Iris pigment epithelial cell (primary cell): ENCODE measurements at regions not wholly inside any gene's neighbourhood (a gene's known extent, or its start where the extent isn't known, plus 50 kb on each side); places are given as distances from the start of the nearest gene placed in this dataset.

Source experiments
- DNase-seq: peaks from one replicate; pipeline ENCODE4 v3.0.0-alpha.2; 2011; ENCODE audit warnings: low read depth

DNA sequence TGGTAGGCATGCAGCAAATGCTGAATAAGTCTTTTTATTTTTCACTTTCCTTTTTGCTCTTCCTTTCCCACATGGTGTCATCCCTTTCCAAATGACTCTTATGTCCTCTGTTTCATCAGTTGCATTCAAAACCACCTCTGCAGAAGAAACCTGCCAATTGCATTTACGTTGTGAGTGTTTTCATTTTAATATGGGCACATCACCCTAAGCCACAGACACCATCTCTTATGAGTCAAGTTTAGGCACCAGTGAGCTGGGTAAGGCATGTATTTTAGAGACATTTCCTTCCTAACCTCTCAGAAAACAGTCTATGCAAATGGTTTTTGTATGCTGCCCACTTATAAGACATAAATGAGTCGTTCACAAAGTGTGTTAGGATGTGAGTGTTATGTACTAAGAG is 223.3 kb upstream of the ADAMTS9 start:
- DNase-seq, result no peak

DNA sequence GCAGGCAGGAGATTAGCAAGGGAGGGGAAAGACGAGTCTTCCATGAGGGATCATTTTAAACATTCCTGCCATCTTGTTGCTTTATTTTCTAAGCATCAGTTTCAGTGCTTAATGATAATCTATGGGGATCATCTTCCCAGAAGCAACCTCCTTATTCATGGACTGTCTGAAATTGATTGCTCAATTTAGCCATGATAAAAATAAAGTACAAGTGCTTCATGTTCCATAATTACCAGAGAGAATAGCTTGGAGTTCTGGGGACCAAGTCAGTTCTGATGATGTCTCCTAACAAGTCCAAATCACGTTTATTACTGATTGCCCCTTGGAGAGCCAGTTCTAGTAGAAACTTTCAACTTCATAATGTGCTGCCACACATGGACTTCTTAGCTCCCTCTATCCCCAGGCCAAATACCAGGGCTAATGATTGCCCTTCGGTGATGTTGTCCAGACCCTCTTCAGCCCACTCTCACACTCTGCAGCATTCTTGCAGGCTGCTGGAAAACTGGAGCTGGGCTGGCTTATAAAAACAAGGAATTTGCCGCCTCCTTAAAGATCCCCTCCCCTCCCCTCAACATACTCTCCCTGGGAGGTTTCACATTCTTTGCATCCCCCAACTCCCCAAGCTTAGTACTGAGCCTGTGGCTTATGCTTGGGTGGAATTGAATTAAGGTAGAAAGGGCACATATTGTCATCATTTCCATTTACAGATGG is 222.1 kb upstream of the ADAMTS9 start:
- DNase-seq, result no peak

DNA sequence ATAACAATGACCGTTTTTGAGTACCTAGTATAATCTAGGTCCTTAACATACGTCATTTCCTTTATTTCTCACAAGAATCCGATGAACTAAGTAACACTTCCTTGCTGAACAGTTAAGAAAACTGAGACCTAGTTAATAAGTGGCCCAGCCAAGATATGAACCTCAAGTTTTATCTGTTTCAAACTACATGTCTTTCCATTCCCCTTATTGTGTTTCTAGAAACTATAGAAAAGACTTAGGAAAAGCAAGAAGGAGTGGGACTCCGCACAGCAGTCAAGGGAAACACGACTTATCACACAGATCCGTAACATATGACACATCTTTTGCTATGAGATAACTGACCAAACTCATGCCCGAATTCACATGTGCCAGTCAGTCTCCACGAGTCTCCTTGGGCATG is 221.2 kb upstream of the ADAMTS9 start:
- DNase-seq, result no peak

DNA sequence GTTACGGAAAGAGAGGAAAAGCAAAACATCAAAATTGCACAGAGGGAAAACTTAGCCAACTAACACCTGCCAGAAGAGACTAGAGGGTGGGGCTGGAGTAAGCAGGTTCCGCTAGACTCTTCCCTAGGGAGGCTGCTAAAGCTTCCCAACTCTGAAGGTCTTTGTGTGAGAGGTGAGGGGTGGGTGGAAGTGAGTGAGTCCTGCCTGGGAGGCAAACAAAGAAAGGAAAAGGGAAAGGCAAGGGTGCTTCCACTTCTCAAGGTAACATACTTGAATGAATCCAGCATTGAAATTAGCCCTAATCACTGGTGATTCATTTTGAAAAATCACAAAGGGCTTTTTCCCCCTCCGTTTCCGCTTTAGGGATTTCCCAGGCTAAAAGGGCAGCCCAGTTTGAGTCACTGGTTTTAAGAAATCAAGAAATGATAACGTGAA is 220.5 kb upstream of the ADAMTS9 start:
- DNase-seq, result peak; percentile 48

DNA sequence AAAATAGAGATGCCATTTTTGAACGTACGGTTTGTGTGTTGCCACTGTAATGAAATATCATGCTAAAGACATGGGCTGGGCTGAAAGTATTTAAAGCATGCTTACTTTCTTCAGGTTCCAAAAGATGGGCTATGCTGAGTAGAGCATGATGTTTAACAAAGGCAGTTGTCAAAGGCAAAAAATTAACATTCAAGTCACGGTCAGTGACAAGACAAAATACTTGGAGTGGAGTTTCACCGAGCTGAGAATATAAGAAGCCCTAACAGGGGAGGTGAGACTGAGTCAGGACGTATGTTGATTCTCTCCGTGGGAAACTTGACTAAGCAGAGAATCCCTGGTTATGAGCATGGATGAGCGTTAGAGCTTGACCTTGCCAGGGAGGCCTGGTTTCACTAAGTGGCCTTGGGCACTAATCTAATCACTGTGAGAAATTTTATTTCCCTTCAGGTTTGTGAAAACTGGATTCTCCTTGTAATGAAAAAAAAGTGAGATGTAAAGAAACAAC is 218.2 kb upstream of the ADAMTS9 start:
- no peak for DNase-seq

DNA sequence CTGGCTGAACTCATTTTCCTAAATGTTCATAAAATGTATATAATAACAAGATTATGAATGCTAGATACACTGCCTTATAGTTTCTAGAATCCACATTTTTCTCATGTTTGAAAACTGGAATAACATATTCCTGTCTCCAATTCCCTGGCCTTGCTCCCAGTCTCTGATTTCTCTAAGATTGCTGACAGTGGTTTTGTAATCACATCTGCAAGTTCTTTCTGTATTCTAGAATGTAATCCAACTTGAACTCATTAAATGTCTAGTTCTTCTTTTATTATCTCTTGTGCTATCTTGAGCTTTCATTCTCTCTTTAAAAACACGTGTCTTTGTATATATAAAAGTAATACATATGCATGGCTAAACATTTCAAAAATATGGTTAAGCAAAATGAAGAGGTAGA is 215.2 kb upstream of the ADAMTS9 start:
- DNase-seq, result peak; percentile 34

DNA sequence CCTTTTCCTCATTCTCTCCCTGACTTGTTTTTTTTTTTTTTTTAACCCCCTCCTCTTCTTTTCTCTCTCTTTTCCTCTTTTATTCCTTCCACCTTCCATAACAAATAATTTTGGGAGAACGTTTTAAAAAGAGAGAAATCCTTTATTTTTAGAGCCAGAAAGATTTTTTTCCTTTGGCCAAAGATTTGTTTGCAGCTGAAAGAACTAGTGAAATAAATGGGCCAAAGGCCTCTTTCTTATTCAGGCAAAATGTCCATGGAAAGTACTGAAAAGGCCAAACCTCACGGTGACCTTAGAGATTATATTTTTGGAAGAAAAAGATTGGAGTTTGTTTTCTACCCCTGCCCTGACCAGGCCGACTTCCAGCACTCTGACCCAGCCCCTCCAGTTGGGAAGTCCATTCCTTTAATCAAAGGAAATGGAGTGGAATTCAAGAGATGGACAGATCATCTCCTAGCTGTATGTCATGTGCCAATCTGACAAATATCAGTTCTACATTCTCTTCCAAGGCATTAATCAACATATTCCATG is 214.3 kb upstream of the ADAMTS9 start:
- no peak for DNase-seq

DNA sequence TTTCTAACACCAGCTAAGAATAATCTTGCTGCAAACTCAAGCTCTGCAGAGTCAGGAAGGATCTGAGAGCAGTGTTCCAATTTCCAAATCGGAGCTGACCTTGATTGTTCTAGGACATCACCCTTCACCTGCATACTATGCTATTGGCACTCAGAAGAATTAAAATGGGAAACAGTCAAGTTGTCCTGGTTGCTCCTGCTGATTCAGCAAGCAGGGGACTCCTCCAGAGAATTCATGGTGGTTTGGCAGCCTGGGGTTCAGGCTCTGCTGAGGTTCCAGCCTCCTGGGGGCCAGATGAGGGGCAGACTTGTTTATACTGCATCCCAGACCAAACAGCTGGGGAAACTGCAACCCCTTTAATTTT is 213.7 kb upstream of the ADAMTS9 start:
- no peak for DNase-seq

DNA sequence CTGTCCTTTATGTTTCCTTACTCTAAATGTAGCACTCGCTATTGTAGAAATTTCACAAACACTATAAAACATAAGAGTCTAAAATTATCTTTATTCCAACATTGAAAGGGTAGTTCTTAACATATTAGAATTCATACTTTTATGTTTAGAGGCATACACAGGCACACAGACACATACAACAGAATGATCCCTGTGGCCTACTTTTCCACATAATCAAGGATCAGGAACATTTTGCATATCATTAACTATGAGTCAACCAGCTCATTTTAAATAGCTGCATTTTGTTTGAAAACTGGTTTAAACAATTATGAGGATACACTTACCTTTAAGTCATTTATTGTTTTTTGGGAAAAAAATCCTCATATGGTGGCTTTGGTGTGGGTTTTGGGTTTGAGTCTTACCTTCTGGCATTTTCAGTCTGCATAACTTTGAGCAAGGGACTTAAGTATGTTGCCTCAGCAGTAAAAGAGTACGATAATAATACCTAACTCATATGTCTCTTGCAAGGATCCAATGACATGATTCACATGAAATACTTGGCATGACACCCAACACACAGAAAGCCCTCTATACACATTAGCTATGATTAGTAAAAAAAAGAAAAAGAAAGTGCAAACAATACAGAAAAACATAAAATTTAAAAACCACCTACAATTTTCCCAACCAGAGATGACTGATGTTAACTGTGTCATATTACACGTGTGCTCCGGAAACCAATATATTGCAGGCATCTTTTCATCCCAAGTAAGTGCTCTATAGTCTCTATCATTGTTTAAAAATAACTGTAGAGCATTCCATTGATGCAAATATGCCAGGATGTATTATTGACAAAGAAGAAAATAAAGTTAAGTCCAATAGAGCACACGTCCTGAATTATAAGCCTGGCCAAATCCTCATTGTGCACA is 213.1 kb upstream of the ADAMTS9 start:
- DNase-seq, result peak; percentile 49

DNA sequence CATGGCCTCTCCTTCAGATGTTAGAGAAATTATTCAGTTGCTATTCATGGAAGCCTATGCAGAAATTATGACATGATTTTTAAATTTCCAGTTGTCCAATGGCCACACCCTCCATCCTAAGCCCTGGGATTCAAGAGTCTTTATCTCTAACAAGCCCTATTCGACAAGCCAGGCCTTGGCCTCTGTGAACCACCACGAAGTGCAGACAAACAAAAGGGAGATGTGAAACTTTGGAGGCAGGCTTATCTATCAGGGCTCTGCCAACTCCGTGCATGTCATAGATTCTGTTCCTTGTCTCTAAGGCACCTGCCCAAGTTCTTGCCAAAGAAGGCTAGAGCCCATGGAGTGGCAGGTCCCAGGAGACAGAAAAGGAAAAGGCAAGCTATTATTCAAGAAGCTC is 212.4 kb upstream of the ADAMTS9 start:
- DNase-seq, result no peak

DNA sequence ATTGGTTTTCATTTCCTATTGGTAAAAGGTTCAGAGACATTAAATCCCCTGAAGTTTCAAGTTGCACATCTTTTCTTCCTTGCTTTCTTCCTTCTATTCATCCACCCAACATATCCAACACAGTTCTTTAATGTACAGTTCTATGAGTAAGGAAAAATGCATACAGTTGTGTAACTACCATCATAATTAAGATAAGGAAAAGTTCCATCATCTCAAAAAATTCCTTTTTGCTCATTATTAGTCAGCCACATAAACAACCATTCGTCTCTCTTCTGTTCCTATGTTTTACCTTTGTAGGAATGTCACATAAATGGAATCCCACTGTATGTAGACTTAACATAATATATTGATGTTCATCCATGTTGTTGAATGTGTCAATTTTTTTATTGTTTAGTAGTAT is 211.1 kb upstream of the ADAMTS9 start:
- DNase-seq, result no peak

DNA sequence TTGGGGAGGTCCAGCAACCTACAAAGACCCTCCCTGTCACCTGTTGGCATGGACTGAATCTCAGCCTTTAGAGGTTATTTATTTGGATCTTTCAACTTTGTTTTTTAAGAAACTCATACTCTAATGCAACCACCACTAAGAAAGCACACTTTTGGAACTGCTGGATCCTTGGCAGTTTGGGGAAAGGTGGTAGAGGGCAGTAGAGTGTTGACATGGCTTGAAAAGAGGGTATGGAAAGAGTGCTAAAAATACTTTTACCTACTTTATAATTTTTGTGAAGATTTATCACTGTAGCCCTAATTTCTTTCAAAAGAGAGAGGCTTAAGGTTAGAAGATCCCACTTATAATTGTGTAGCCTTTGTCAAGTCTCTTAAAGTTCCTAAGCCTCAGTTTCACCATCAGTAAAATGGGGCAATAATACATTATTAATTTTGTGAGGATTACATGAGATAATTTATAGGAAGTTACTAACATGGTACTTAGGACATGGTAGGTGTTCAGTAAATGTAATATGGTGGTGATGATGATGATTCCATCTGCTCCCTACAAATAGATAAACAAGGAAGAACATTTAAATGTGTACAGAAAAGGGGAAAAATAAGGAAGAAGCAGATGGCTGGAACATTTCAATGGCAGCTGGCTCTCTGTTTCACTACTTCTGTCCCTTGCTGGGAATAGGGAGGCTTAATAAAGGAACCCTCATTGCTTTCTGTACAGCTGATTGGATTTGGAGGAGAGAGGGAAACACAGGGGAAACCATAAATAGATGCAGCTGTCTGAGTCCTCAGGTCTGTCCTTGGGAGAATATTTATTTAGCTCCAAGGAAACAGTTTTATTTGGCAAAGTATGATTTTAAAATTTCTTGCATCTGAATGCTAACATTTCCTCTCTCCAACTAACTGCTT is 208.4 kb upstream of the ADAMTS9 start:
- DNase-seq, result no peak

DNA sequence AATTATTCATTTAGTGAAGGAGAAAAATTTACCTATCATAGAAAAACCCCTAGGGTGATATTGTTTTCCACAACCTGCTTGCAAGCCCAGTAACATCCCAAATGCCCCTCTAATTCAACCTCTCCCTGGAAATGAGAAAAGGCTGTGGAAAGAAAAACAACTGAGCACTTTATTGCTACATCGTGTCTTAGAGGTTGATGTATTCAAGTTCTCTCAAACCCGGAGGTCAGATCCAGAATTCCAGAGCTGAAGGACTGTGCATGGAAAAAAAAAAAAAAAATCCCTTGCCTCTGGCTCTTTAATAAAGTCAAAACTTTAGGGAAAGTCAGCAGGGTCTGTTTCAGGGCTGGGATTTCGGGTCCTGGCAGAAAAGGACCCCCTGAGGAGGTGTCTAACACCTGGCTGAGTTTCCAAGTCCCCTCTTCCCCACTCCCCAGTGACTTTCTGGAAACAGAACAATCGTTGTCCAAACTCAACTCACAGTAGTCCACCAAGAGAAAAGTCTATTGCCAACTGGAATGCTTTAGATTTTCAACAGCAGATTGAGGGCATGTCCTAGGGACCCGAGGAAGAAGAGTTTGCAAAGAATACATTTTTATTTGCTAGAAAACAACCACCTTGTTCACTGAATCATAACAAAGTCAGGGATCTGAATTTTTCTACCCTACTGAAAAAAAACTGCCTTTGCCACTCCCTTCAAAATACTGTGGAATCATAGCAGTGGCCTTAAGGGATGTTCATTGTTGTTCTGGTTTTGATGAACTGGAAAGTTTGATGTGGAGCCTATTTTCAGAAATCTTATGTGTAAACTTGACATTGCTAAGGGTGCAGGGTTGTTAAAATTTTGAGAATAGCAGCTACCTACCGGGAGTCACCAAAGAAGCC is 207.5 kb upstream of the ADAMTS9 start:
- no peak for DNase-seq

DNA sequence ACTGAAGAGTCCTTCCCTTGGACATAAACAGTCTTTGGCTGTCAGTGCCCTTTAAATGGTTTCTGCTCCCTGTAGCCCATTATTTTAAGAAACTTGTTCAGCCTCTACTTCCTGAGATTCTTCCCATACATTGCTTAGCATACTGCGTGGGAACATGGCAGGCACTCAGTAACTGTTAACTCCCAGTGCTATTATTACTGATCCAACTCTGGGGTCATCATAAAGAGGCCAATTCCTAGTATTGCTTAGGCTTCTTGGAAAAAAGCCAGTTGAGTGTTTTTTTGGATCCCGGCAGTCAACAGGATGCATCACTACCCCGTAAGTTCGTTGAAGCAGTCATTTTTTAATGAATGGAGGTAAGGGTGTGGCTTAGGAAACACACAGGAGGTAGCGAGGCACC is 206.2 kb upstream of the ADAMTS9 start:
- DNase-seq, result no peak

DNA sequence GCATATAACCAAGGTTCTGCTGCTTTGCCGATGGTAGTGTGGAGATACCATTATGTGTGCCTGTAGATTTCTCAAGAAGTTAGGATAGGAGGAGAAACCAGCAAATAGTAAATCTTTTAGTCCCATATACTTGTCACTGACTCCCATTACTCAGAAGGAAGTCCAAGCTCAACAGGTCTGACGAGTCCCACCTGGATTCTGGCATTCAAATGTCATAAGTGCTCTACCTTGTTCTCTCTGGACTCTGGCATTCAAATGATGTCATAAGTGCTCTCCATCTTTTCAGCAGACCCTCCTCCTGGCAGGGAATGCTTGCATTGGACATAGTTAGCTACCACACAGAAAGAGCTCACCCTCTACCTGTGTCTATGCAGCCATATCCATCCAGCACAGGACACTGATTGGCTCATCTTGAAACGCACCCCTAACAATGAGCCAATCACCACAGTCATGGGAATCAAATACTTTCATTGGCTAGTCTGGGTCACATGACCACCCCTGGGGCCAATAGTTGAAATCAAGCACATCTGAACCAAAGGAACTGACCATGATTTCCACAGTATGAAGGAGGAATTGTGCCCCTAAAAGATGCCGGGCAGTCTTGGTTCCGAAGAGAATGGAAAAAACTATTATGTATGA is 205.0 kb upstream of the ADAMTS9 start:
- DNase-seq, result no peak

DNA sequence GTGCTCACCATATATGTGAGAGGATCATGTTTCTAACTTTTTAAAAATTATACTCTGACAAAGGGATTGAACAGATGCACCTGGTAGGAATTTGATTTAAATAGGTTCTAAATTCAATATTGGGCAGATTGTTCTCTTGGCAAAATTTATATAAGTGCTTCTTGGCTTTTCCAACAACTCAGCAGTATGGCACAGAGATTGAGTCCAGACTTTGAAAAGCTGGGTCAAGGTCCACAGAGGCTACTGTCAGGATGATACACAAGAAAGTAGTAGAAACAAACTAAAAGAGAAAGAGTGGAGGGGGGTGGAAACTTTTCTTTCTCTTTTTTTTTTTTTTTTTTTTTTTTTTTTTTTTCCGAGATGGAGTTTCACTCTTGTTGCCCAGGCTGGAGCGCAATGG is 203.2 kb upstream of the ADAMTS9 start:
- DNase-seq, result no peak

DNA sequence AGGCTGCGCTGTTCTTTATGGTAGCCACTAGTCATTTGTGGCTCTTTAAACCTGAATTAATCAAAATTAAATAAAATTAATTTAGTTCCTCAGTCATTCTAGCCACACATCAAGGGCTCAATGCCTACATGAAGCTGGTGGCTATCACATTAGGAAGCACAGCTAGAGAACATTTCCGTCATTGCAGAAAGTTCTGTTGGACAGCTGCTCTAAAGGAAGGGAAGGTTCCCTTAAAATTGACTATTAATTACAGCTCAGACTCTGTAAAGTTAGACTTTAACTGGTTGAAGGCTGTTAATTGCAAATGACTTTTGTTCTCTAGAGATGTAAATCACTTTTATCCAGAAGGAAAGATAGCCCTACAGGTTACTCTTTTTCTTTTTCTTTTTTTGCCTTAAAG is 202.7 kb upstream of the ADAMTS9 start:
- no peak for DNase-seq

DNA sequence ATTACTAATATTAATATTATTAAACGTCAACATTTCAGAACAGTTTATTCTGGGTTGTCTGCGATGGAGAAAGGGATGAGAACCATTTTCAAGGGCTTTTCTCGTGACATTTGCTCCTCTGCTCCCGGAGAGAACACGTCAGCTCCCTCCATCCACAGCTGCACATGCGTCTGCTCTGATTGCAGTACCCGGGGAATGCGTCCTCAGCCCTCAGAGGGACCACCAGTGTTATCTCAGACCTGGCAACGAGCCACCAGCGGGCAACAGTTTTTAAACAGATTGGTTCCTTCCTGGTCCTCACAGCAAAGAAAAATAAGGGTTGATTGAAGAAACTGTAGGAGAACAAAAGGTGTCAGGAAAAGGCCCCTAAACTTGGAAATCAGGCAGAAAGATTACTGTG is 202.2 kb upstream of the ADAMTS9 start:
- DNase-seq, result peak; percentile 20

DNA sequence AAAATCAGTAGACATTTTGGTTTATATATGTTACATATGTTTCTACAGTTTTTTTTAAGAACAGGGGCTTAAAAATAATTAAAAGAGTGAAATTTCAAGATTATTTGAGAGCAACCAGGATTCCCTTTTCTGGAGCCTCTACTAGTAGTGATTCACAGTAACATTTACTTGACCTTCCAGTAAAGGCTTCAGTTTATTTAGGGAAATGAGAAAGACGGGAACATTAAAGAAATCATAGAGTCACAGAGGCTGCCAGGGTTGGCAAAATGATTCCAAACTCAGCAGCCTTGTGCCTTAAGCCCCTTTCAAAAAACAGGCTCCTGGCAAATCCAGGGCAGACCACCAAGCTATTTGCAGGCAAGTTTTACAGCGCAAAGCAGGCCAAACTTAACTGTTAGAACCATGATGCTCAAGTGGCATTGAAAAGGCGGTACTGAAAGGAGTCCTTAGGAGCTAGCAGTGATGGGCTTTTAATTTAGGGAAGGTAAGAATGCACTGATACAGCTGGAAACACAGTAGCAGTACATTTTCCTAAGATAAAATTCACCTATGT is 201.1 kb upstream of the ADAMTS9 start:
- no peak for DNase-seq

DNA sequence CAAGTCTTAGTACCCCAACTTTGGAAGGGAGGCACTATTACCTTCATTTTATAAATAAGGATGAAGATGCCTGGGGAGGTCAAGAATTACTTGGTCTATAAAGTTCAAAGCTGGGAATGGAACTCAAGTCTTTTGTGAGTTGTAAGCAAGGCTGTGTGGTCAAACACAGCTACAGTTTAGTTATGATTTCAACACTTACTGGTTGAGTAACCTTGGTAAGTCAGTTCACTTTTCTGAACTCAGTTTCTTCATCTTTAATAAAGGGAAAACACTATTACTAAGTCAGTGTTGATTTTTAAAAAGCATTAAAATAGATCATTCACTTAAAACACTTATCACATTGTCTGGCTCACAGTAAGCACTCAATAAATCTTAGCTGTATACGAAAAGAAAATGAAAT is 200.4 kb upstream of the ADAMTS9 start:
- peak; percentile 43 for DNase-seq
